ENCODE measurements at regions not wholly inside any gene's neighbourhood (a gene's known extent, or its start where the extent isn't known, plus 50 kb on each side); places are given as distances from the start of the nearest gene placed in this dataset.
"Not testable (repeated sequence)": the region's sequence is repeated elsewhere in the genome, so short reads cannot be mapped to it uniquely, and the experiment has no call there.

GRCh38 chr13:62799931-62800436 lies 1384.3 kb upstream of the PCDH20 start:
- DNase-seq (ENCODE audit: low spot score): no peak

GRCh38 chr13:62799038-62799535 lies 1383.4 kb upstream of the PCDH20 start:
- DNase-seq (ENCODE audit: low spot score): no peak

GRCh38 chr13:62793850-62794249 lies 1378.2 kb upstream of the PCDH20 start:
- DNase-seq (ENCODE audit: low spot score): no peak

- DNase-seq (ENCODE audit: low spot score): no peak
These were observed 1366.2 kb upstream of the PCDH20 start for GRCh38 chr13:62781866-62782265.

- DNase-seq (ENCODE audit: low spot score): no peak
These were observed 1363.5 kb upstream of the PCDH20 start for GRCh38 chr13:62779161-62779560.

- no peak for DNase-seq (ENCODE audit: low spot score)
These were observed 1351.8 kb upstream of the PCDH20 start for GRCh38 chr13:62767473-62767872.

- no peak for DNase-seq (ENCODE audit: low spot score)
These were observed 1345.1 kb upstream of the PCDH20 start for GRCh38 chr13:62760724-62761123.

GRCh38 chr13:62747629-62748028 lies 1332.0 kb upstream of the PCDH20 start:
- DNase-seq (ENCODE audit: low spot score): no peak

- DNase-seq (ENCODE audit: low spot score): no peak
These were observed 1331.5 kb upstream of the PCDH20 start for GRCh38 chr13:62747152-62747551.

GRCh38 chr13:62729746-62730145 lies 1314.1 kb upstream of the PCDH20 start:
- DNase-seq (ENCODE audit: low spot score): not testable (repeated sequence)

- no peak for DNase-seq (ENCODE audit: low spot score)
These were observed 1306.2 kb upstream of the PCDH20 start for GRCh38 chr13:62721893-62722292.

- DNase-seq (ENCODE audit: low spot score): not testable (repeated sequence)
These were observed 1296.3 kb upstream of the PCDH20 start for GRCh38 chr13:62711948-62712347.

- no peak for DNase-seq (ENCODE audit: low spot score)
These were observed 1295.1 kb upstream of the PCDH20 start for GRCh38 chr13:62710787-62711186.

- DNase-seq (ENCODE audit: low spot score): no peak
These were observed 1290.4 kb upstream of the PCDH20 start for GRCh38 chr13:62706048-62706447.

GRCh38 chr13:62704875-62705274 lies 1289.2 kb upstream of the PCDH20 start:
- no peak for DNase-seq (ENCODE audit: low spot score)

GRCh38 chr13:62702502-62702901 lies 1286.9 kb upstream of the PCDH20 start:
- no peak for DNase-seq (ENCODE audit: low spot score)

GRCh38 chr13:62697701-62698100 lies 1282.1 kb upstream of the PCDH20 start:
- no peak for DNase-seq (ENCODE audit: low spot score)

GRCh38 chr13:62696490-62696889 lies 1280.8 kb upstream of the PCDH20 start:
- no peak for DNase-seq (ENCODE audit: low spot score)

- no peak for DNase-seq (ENCODE audit: low spot score)
These were observed 1272.1 kb upstream of the PCDH20 start for GRCh38 chr13:62687732-62688131.

- no peak for DNase-seq (ENCODE audit: low spot score)
These were observed 1268.7 kb upstream of the PCDH20 start for GRCh38 chr13:62684359-62684758.

GRCh38 chr13:62682788-62683187 lies 1267.1 kb upstream of the PCDH20 start:
- no peak for DNase-seq (ENCODE audit: low spot score)

GRCh38 chr13:62678039-62678438 lies 1262.4 kb upstream of the PCDH20 start:
- DNase-seq (ENCODE audit: low spot score): no peak

- DNase-seq (ENCODE audit: low spot score): no peak
These were observed 1248.1 kb upstream of the PCDH20 start for GRCh38 chr13:62663767-62664166.

GRCh38 chr13:62659365-62659764 lies 1243.7 kb upstream of the PCDH20 start:
- DNase-seq (ENCODE audit: low spot score): no peak

- DNase-seq (ENCODE audit: low spot score): no peak
These were observed 1237.7 kb upstream of the PCDH20 start for GRCh38 chr13:62653371-62653770.
